Neural progenitor cell (in vitro differentiated cells): ENCODE measurements at regions not wholly inside any gene's neighbourhood (a gene's known extent, or its start where the extent isn't known, plus 50 kb on each side); places are given as distances from the start of the nearest gene placed in this dataset.
"Not testable (repeated sequence)": the region's sequence is repeated elsewhere in the genome, so short reads cannot be mapped to it uniquely, and the experiment has no call there.

ENCODE experiments used
- DNase-seq: peaks from one replicate; pipeline ENCODE4 v3.0.0-alpha.2; 2016; ENCODE audit warnings: low spot score
- H2AFZ ChIP-seq: fragments of 200-600 bp; sonication (generic); replicated peaks from 2 replicates; pipeline ENCODE4 v1.6.1; 2016; ENCODE audit warnings: antibody characterized with exemption
- H3F3A ChIP-seq: fragments of 200-600 bp; sonication (generic); 2 replicates; pipeline ENCODE4 v1.6.1; 2016; ENCODE audit warnings: antibody characterized with exemption, low read depth
- H3K27ac ChIP-seq: fragments of 200-600 bp; sonication (generic); 2 replicates; pipeline ENCODE4 v1.5.1; 2016; ENCODE audit warnings: mild to moderate bottlenecking
- H3K27me3 ChIP-seq: fragments of 200-600 bp; sonication (generic); 2 replicates; pipeline ENCODE4 v1.6.1; 2016; ENCODE audit warnings: mild to moderate bottlenecking, moderate library complexity
- H3K36me3 ChIP-seq: fragments of 200-600 bp; sonication (generic); 2 replicates; pipeline ENCODE4 v1.5.1; 2016
- H3K4me1 ChIP-seq: fragments of 200-600 bp; sonication (generic); 2 replicates; pipeline ENCODE4 v1.6.1; 2016; ENCODE audit warnings: mixed run types
- H3K4me2 ChIP-seq: fragments of 200-600 bp; sonication (generic); 2 replicates; pipeline ENCODE4 v1.6.1; 2016
- H3K4me3 ChIP-seq: fragments of 200-600 bp; sonication (generic); 2 replicates; pipeline ENCODE4 v1.5.1; 2016
- H3K79me2 ChIP-seq: fragments of 200-600 bp; sonication (generic); 2 replicates; pipeline ENCODE4 v1.6.1; 2016; ENCODE audit warnings: low read depth
- H3K9ac ChIP-seq: fragments of 200-600 bp; sonication (generic); 2 replicates; pipeline ENCODE4 v1.6.1; 2016
- H3K9me3 ChIP-seq: fragments of 200-600 bp; sonication (generic); 2 replicates; pipeline ENCODE4 v1.5.1; 2016; ENCODE audit warnings: low read depth
- H4K20me1 ChIP-seq: fragments of 200-600 bp; sonication (generic); 2 replicates; pipeline ENCODE4 v1.6.1; 2016; ENCODE audit warnings: low read depth
- H3K27ac Mint-ChIP-seq: 3 replicates; pipeline ENCODE4 v1.8.0; 2021; ENCODE audit warnings: mixed read lengths
- H3K27me3 Mint-ChIP-seq: 2 replicates; pipeline ENCODE4 v1.8.0; 2022; ENCODE audit warnings: low read depth, mild to moderate bottlenecking, inconsistent platforms, moderate library complexity, mixed read lengths; ENCODE audit not compliant: insufficient read depth
- H3K36me3 Mint-ChIP-seq: 3 replicates; pipeline ENCODE4 v1.8.0; 2021; ENCODE audit warnings: mixed read lengths
- H3K4me1 Mint-ChIP-seq: 3 replicates; pipeline ENCODE4 v1.8.0; 2021; ENCODE audit warnings: mixed read lengths
- H3K4me3 Mint-ChIP-seq: 3 replicates; pipeline ENCODE4 v1.8.0; 2021; ENCODE audit warnings: mild to moderate bottlenecking, moderate library complexity, mixed read lengths
- H3K9me3 Mint-ChIP-seq: 3 replicates; pipeline ENCODE4 v1.8.0; 2020; ENCODE audit warnings: mixed read lengths
- CTCF ChIP-seq: fragments of 200-600 bp; sonication (generic); IDR thresholded peaks from 2 replicates; pipeline ENCODE4 v1.5.1; 2017; ENCODE audit warnings: antibody characterized with exemption, mild to moderate bottlenecking
- EZH2 ChIP-seq: fragments of 200-600 bp; sonication (generic); IDR thresholded peaks from 2 replicates; pipeline ENCODE4 v1.6.1; 2017; ENCODE audit warnings: antibody characterized with exemption, mild to moderate bottlenecking, moderate library complexity
- EZH2phosphoT487 ChIP-seq: fragments of 200-600 bp; sonication (generic); IDR thresholded peaks from 2 replicates; pipeline ENCODE4 v1.6.1; 2017; ENCODE audit warnings: antibody characterized with exemption

- Histone ChIP-seq H4K20me1 (no peaks in the 10 kb centered on the region), H3K79me2 (no peaks in the 10 kb centered on the region), H3K9ac (no peak overlapping the region), H3K4me3 (no peak overlapping the region), H3K9me3 (no peaks in the 10 kb centered on the region), H3K4me2 (no peak overlapping the region), H2AFZ (peak overlapping the region; percentile 69), H3K4me1 (no peaks in the 10 kb centered on the region), H3F3A (no peaks in the 10 kb centered on the region), H3K36me3 (no peaks in the 10 kb centered on the region), H3K27ac (no peak overlapping the region), H3K27me3 (no peaks in the 10 kb centered on the region)
- Mint-ChIP-seq H3K4me1 (no peaks in the 10 kb centered on the region), H3K27me3 (no peaks in the 10 kb centered on the region), H3K4me3 (no peak overlapping the region), H3K27ac (no peak overlapping the region), H3K36me3 (no peaks in the 10 kb centered on the region), H3K9me3 (no peaks in the 10 kb centered on the region)
- peak; percentile 8 for DNase-seq
- TF ChIP-seq EZH2phosphoT487: no peak
- TF ChIP-seq CTCF: no peak
- TF ChIP-seq EZH2: no peak
Measured at GRCh38 chr9:7636838-7637467, 162.6 kb downstream of the DMAC1 start.

GRCh38 chr9:7636309-7636708 is 163.3 kb downstream of the DMAC1 start:
- Mint-ChIP-seq H3K9me3 (peaks cover 6% of the 10 kb centered on the region), H3K4me1 (no peaks in the 10 kb centered on the region), H3K27me3 (no peaks in the 10 kb centered on the region), H3K4me3 (no peak overlapping the region), H3K36me3 (no peaks in the 10 kb centered on the region), H3K27ac (no peak overlapping the region)
- Histone ChIP-seq H3K4me3 (no peak overlapping the region), H4K20me1 (no peaks in the 10 kb centered on the region), H3F3A (no peaks in the 10 kb centered on the region), H3K79me2 (no peaks in the 10 kb centered on the region), H3K4me2 (no peak overlapping the region), H3K27ac (no peak overlapping the region), H3K27me3 (no peaks in the 10 kb centered on the region), H2AFZ (no peak overlapping the region), H3K4me1 (no peaks in the 10 kb centered on the region), H3K9me3 (no peaks in the 10 kb centered on the region), H3K9ac (no peak overlapping the region), H3K36me3 (no peaks in the 10 kb centered on the region)
- TF ChIP-seq EZH2: no peak
- TF ChIP-seq CTCF: no peak
- no peak for TF ChIP-seq EZH2phosphoT487
- DNase-seq: no peak

GRCh38 chr9:7626571-7627029 is 173.0 kb downstream of the DMAC1 start:
- not testable (repeated sequence) for H3F3A ChIP-seq, H3K27ac ChIP-seq, H3K27ac Mint-ChIP-seq, H3K4me3 Mint-ChIP-seq, H3K4me1 Mint-ChIP-seq, H3K4me3 ChIP-seq, H3K36me3 ChIP-seq, H3K27me3 Mint-ChIP-seq, H3K36me3 Mint-ChIP-seq, H3K9me3 ChIP-seq, H4K20me1 ChIP-seq, H3K79me2 ChIP-seq, H3K9me3 Mint-ChIP-seq, H3K27me3 ChIP-seq, H3K9ac ChIP-seq
- peak; percentile 56 for DNase-seq
- peaks cover 15% of the 10 kb centered on the region for H3K4me1 ChIP-seq
- peak overlapping the region; percentile 90 for H2AFZ ChIP-seq
- H3K4me2 ChIP-seq: peak overlapping the region; percentile 61

GRCh38 chr9:7622481-7622880 is 177.1 kb downstream of the DMAC1 start:
- no peak for DNase-seq
- Mint-ChIP-seq H3K4me3 (no peak overlapping the region), H3K9me3 (peaks cover 2% of the 10 kb centered on the region), H3K27ac (no peak overlapping the region), H3K36me3 (no peaks in the 10 kb centered on the region), H3K4me1 (peaks cover 2% of the 10 kb centered on the region), H3K27me3 (no peaks in the 10 kb centered on the region)
- Histone ChIP-seq H3K4me3 (no peak overlapping the region), H3K4me1 (peaks cover 15% of the 10 kb centered on the region), H3K36me3 (no peaks in the 10 kb centered on the region), H3F3A (no peaks in the 10 kb centered on the region), H3K4me2 (no peak overlapping the region), H3K27me3 (no peaks in the 10 kb centered on the region), H3K79me2 (no peaks in the 10 kb centered on the region), H3K27ac (no peak overlapping the region), H4K20me1 (no peaks in the 10 kb centered on the region), H3K9ac (no peak overlapping the region), H2AFZ (no peak overlapping the region), H3K9me3 (no peaks in the 10 kb centered on the region)
- no peak for TF ChIP-seq EZH2
- TF ChIP-seq EZH2phosphoT487: no peak
- TF ChIP-seq CTCF: no peak
